ENCODE measurements at regions not wholly inside any gene's neighbourhood (a gene's known extent, or its start where the extent isn't known, plus 50 kb on each side); places are given as distances from the start of the nearest gene placed in this dataset.

GRCh38 chr12:91804533-91804932, 341.1 kb downstream of the BTG1 start:
- DNase-seq (ENCODE audit: low read depth in 2 of 2): no peak

DNA sequence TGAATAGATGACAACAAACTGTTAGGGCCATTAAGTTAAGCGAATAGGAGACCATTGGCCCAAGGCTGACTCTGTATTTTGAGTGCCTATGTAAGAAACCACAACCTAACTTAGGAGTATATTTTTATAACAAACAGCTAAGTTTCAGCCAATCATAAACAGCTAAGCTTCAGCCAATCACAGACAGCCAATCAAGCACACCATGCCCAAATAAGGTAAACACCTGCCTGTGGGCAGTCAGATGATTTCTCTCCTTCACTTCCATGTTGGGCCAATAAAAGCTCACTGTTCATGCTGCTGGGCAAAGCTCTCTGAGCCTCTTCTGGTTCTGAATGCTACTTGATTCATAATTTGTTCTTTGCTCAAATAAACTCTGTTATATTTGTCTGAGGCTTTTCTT, 344.6 kb downstream of the BTG1 start:
- DNase-seq (ENCODE audit: low read depth in 2 of 2): no peak

DNA sequence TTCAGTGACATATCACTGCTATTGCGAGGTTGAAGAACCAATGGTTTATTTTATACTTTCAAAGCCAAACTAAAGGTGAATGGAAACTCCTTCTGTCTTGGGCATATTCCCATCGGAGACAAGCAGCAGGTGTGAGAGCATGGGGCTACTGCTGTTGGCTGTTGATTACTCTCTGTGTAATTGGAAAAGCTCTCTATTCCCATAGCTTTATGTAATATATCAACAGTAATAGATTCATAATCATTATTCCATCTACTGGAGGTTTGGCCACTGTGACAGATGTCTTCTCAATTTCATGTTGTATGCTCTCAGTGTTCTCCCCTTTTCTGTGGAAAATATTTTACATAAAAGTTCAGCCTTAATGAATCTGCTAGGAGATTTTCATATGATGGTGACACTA, 352.0 kb downstream of the BTG1 start:
- no peak for DNase-seq (ENCODE audit: low read depth in 2 of 2)

DNA sequence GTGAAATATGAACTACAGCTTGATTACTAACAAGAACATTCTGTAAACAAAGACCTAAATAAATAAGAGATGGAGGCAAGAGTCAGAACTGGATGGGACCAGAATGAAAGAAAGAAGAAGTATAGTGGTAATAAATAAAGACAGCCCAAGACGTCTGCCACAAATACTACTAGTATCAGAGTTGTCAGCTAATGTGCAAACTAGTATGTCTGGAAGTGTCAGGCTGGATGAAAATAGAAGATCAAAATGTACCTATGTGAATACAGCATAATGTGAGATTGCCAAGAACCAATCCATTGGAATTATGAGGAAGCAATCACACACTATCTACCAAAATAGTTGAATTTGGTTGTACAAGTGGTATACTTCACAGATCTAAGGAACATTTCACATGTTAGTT, 353.0 kb downstream of the BTG1 start:
- DNase-seq (ENCODE audit: low read depth in 2 of 2): no peak

DNA sequence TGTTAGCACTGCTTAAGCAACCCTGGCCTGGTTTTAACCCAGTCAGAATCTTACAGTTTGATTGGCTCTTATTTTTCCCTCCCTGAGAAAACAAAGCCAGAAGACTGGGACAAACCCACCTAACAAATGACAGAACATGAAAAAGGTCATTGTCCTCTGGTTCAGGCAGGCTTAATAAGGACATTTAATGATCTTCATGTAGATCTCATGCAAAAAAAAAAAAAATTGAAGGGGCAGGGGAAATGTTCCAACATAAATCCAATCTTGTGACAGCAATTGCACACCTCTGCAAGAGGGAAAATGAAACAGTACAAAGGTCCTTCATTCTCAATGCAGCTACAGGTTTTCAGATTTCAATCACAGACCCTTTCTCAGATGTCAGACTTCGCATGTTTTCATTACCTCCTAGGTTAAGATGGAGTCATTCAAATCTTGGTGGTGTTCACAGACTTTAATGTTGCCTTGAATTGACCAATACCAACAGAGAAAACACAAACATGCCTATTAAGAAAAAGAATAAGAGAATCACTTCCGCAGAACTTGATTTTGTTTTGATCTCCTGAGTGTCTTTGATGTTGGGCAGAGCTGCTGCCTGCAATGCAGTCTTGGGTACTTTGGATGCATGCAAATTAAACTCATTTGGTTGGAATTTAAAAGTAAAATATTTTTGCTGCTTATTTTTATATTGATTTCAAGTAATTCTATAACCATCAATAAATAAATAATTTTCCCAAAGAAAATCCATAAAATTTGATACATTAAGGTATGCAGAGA, 359.0 kb downstream of the BTG1 start:
- no peak for DNase-seq (ENCODE audit: low read depth in 2 of 2)

GRCh38 chr12:91785655-91786498, 359.8 kb downstream of the BTG1 start:
- DNase-seq (ENCODE audit: low read depth in 2 of 2): no peak

DNA sequence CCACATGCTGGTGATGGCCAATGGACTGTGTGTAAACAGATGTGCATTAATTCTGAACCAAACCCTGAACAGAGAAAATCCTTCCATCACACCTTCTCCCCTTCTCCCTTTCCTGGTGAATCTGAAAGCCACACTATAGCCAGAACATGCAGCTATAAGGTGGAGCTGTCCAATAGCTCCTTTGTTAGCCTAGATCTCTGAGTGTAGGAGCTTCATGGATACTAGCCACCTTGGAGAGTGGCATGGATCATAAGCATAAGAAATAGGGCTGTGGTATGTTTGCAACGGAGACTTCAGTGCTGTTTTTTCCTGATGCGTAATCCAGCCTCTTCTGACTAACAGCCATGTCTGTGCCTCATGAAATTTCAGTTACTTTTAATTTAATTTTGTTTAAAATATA, 364.5 kb downstream of the BTG1 start:
- peak in 1 of 2 donors; percentile 52 for DNase-seq (ENCODE audit: low read depth in 2 of 2)

- peak; percentile 25 to 85 for DNase-seq (ENCODE audit: low read depth in 2 of 2)
These were observed 366.7 kb downstream of the BTG1 start for GRCh38 chr12:91778938-91779400.

- peak; percentile 38 to 67 for DNase-seq (ENCODE audit: low read depth in 2 of 2)
These were observed 367.4 kb downstream of the BTG1 start for GRCh38 chr12:91778091-91778832.

GRCh38 chr12:91777268-91777992, 368.2 kb downstream of the BTG1 start:
- DNase-seq (ENCODE audit: low read depth in 2 of 2): peak in 1 of 2 donors; percentile 37

DNA sequence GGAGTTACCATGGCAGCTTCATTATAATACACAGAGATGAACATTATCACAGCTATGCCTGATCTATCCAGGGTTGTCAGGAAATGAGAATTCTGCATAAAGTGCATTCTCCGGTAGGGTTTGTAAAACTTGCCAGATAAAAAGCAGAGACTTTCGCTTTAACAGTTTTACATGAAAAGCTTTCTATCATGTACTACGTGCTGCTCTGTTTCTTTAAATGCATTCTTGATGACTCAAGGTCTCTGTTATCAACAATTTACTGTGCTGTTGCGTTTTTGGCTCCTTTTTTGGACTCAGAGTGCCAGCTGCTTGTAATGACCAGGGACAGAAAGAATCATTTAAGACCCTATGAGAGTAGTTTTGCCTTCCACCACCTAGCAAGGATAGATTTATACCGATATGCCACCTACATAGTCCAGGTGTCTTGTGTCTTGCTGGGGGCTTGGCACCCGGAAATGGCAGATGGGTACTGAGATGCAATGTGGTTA, 371.2 kb downstream of the BTG1 start:
- DNase-seq (ENCODE audit: low read depth in 2 of 2): peak; percentile 8 to 68

DNA sequence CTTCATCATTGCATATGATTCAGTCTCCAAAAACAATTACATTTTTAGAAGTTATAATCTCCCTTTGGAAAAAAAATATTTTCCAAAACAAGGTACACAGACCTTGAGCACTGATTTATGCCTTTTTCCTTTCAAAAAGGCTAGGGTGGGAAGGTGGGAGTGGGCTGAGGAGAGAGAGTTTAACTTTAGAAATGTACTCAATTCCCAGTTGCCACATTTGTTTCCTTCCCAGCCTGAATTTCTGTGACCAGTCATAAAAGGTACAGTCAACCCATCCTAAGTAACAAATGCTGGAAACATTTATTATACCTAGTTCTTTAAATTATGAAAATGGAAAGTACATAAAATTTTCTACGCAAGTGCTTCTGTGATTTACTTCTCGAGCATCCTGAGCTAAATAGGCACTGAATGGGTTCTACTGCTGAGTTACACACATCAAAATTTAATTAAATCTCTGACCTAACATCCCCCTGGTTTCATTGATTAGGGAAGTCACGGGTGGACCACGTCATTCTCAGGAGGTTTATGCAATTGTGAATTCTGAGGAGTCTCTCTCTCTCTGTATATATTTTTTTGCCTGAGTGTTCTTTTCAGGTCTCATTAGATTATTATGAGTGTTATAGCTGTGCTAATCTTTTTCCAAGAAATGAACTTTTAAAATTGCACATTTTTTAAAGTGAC, 371.8 kb downstream of the BTG1 start:
- no peak for DNase-seq (ENCODE audit: low read depth in 2 of 2)

- no peak for DNase-seq (ENCODE audit: low read depth in 2 of 2)
These were observed 373.2 kb downstream of the BTG1 start for GRCh38 chr12:91772411-91772810.

DNA sequence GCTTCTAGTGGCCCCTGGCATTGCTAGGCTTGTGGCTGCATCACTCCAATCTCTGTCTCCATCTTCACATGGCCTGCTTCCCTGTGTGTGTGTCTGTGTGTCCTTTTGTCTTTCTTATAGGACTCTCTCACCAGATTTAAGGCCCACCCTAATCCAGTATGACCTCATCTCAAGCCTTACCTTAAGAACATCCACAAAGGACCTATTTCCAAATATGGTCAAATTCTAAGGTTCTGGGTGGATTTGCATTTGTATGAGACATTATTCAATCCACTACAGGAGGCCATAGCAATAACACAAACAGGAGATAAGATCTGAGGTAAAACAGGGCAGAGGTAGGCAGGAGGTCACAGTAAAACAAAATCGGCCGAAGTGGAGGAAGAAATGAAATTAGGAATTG, 375.9 kb downstream of the BTG1 start:
- no peak for DNase-seq (ENCODE audit: low read depth in 2 of 2)

DNA sequence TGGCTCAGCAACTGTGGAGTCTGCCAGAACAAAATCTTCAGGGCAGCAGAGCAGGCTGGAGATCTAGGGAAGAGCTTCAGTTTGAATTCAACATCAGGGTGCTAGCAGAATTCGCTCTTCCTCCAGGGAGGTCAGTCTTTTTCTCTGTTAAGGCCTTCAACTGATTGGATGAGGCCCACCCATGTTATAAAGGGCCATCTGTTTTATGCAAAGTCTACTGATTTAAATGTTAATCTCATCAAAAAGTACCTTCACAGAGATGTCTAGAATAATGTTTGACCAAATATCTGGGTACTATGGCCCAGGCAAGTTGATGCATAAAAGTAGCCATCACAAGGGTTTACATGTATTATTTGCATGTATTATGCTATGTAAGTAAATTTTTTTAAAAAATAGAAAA, 378.4 kb downstream of the BTG1 start:
- no peak for DNase-seq (ENCODE audit: low read depth in 2 of 2)

GRCh38 chr12:91766454-91766853, 379.2 kb downstream of the BTG1 start:
- DNase-seq (ENCODE audit: low read depth in 2 of 2): no peak

DNA sequence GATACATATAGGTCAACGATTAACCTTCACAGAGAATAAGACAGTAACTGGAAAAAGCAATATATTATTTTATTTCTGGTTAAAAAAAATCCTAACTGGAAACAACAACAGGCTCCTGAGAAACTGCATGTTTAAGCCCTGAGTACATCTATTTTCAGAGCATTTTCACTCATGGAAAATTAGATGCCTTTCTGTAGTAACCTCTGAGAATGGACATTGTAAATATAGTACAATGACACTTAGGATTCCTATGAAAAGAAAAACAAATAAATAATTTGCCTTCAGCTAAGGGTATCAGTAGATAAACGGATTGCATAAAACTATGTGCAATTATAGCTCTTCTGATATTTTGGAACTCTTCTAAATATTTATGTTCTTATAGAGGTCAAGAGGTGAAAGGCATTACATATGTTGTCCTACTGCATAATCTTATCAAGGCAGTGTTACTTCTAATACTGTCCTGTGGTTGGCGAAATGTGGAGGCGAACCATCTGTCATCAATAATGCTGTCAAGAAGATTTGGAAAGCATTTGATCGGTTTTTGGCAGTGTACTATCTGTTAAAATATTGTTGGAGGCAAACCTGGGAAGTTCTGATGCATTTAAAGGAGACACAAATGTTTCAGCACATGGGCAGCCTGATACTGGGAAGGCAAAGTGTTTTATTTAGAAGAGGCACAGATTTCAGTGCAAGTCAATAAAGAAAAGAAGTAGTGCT, 381.8 kb downstream of the BTG1 start:
- no peak for DNase-seq (ENCODE audit: low read depth in 2 of 2)

DNA sequence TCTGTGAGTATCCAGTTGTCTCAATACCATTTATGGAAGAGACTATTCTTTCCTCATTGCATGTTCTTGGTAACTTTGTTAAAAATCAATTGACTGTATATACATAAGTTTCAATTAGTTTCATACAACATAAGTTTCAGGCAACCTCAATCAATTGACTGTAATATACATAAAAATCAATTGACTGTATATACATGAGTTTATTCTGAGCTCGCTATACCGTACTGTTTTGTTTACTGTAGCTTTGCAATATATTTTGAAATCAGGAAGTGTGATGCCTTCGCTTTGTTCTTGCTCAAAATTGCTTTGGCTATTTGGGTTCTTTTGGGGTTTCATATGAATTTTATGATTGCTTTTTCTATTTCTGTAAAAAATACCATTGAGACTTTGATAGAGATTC, 392.0 kb downstream of the BTG1 start:
- no peak for DNase-seq (ENCODE audit: low read depth in 2 of 2)

DNA sequence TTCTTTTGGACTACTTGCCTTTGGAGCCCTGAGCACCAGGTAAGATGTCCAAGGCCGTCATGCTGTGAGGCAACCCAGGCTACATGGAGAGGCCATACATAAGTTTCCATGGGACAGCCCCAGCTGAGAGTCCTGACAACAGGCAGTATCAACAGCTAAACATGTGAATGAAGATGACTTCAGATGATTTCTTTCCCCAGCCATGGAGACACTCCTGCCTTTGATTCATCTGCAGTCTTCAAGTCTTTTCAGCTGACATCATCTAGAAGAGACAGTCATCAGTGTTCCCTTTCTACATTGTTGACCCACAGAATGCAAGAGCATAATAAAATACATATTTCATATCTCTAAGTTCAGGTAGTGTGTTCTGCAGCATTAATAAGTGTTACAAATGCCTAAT, 398.7 kb downstream of the BTG1 start:
- no peak for DNase-seq (ENCODE audit: low read depth in 2 of 2)

GRCh38 chr12:91744597-91744996, 401.0 kb downstream of the BTG1 start:
- peak in 1 of 2 donors; percentile 7 for DNase-seq (ENCODE audit: low read depth in 2 of 2)

Data from lung microvascular endothelial cell (primary cell).